Natural killer cell (primary cell): ENCODE measurements at regions not wholly inside any gene's neighbourhood (a gene's known extent, or its start where the extent isn't known, plus 50 kb on each side); places are given as distances from the start of the nearest gene placed in this dataset.
"Not testable (repeated sequence)": the region's sequence is repeated elsewhere in the genome, so short reads cannot be mapped to it uniquely, and the experiment has no call there.

Experiments
- ATAC-seq, 3 donors: fragments of 150-1000 bp in 2 of 3; fragments of 200-7000 bp in 1 of 3; cut with Tn5 transposase; 1 replicate in 1 of 3; 2 replicates in 2 of 3; pipeline ENCODE4 v1.10.0; 2021; ENCODE audit warnings: mild to moderate bottlenecking in 2 of 3, moderate library complexity in 2 of 3
- DNase-seq, 2 donors: peaks; one replicate each; pipeline versions ENCODE4 v3.0.0 to v3.0.0-alpha.2; 2013 to 2021; ENCODE audit warnings: mixed read lengths in 1 of 2
- H3K27ac ChIP-seq: one replicate; pipeline ENCODE4 v1.5.1; 2013; ENCODE audit warnings: mild to moderate bottlenecking, low read length
- H3K27me3 ChIP-seq: one replicate; pipeline ENCODE4 v1.6.1; 2013; ENCODE audit warnings: low read length; ENCODE audit not compliant: control insufficient read depth, insufficient read depth
- H3K36me3 ChIP-seq: one replicate; pipeline ENCODE4 v1.6.1; 2013; ENCODE audit warnings: low read length; ENCODE audit not compliant: control insufficient read depth, insufficient read depth
- H3K4me1 ChIP-seq: one replicate; pipeline ENCODE4 v1.6.1; 2013; ENCODE audit warnings: low read length; ENCODE audit not compliant: control insufficient read depth, insufficient read depth
- H3K4me3 ChIP-seq: one replicate; pipeline ENCODE4 v1.5.1; 2013; ENCODE audit warnings: low read length
- H3K9me3 ChIP-seq: one replicate; pipeline ENCODE4 v1.6.1; 2013; ENCODE audit warnings: low read length; ENCODE audit not compliant: control insufficient read depth, insufficient read depth
- H3K27ac Mint-ChIP-seq, 2 donors: one replicate each; pipeline ENCODE4 v1.8.0; 2022; ENCODE audit warnings: mild to moderate bottlenecking in 2 of 2, mixed read lengths in 2 of 2, moderate library complexity in 1 of 2
- H3K27me3 Mint-ChIP-seq, 2 donors: one replicate each; pipeline ENCODE4 v1.8.0; 2022; ENCODE audit warnings: low read depth in 2 of 2, mixed read lengths in 2 of 2
- H3K36me3 Mint-ChIP-seq: one replicate; pipeline ENCODE4 v1.8.0; 2022; ENCODE audit warnings: mixed read lengths
- H3K4me1 Mint-ChIP-seq, 2 donors: one replicate each; pipeline ENCODE4 v1.8.0; 2022; ENCODE audit warnings: mixed read lengths in 2 of 2
- H3K4me3 Mint-ChIP-seq: one replicate; pipeline ENCODE4 v1.8.0; 2022; ENCODE audit warnings: mild to moderate bottlenecking, moderate library complexity, mixed read lengths
- H3K9me3 Mint-ChIP-seq, 2 donors: one replicate each; pipeline ENCODE4 v1.8.0; 2022; ENCODE audit warnings: mixed read lengths in 2 of 2
- WGBS: methylation state at CpG from one replicate; pipeline ENCODE4 v1.1.7; 2013; ENCODE audit warnings: missing lambda C conversion rate; ENCODE audit not compliant: insufficient coverage; 5-methylcytosine and 5-hydroxymethylcytosine counted together
- intact Hi-C: fragments of 100-400 bp; cut with micrococcal nuclease; formaldehyde crosslinking; loops from one replicate; pipeline ENCODE4 v1.14.2; 2022

GRCh38 chr6:26830992-26831391, 171.4 kb upstream of the ZNF322 start:
- intact Hi-C loops, ATAC-seq: not testable (repeated sequence)

DNA sequence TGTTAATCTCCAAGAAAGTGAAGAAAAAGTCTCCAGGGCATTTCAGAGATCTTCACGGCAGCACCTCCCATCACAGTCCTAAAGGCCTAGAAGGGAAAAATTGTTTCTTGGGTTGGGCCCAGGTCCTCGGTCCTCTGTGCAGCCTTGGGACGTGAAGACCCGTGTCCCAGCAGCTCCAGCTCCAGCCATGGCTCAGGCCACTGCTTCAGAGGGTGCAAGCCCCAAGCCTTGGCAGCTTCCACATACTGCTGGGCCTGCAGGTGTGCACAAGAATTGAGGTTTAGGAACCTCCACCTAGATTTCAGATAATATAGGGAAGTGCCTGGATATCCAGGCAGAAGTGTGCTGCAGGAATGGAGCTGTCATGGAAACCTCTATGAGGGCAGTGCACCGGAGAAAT, 176.2 kb upstream of the ZNF322 start:
- H3K9me3 ChIP-seq, H3K27me3 Mint-ChIP-seq, H3K9me3 Mint-ChIP-seq, H3K36me3 Mint-ChIP-seq, H3K36me3 ChIP-seq, H3K4me1 ChIP-seq, H3K27ac Mint-ChIP-seq, H3K27me3 ChIP-seq, H3K4me3 Mint-ChIP-seq, H3K4me1 Mint-ChIP-seq, ATAC-seq, H3K27ac ChIP-seq, H3K4me3 ChIP-seq, intact Hi-C loops, DNase-seq: not testable (repeated sequence)
- 100% methylated on average over 4 of the region's 5 CpGs for WGBS

More at GRCh38 chr6:26830992-26831391, 171.4 kb upstream of the ZNF322 start:
- H3K27me3 Mint-ChIP-seq, H3K27ac Mint-ChIP-seq, H3K9me3 Mint-ChIP-seq, H3K27me3 ChIP-seq, H3K4me1 Mint-ChIP-seq, H3K27ac ChIP-seq, H3K36me3 ChIP-seq, H3K36me3 Mint-ChIP-seq, H3K4me1 ChIP-seq, H3K9me3 ChIP-seq, H3K4me3 ChIP-seq, H3K4me3 Mint-ChIP-seq: not testable (repeated sequence)
- DNase-seq: peak in 1 of 2 donors; percentile 2
- WGBS: 90% methylated on average over 9 of the region's 9 CpGs

DNA sequence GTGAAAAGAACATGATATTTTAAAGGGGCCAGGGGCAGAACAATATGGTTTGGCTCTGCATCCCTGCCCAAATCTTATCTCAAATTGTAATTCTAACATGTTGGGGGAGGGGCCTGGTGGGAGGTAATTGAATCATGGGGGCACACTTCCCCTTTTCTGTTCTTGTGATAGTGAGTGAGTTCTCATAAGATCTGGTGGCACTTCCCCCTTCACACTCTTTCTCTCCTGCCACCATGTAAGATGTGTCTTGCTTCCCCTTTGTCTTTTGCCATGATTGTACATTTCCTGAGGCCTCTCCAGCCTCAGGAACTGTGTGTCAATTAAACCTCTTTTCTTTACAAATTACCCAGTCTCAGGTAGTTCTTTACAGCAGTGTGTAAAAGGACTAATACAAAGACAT, 177.1 kb upstream of the ZNF322 start:
- DNase-seq, H3K36me3 ChIP-seq, ATAC-seq, intact Hi-C loops, H3K27me3 Mint-ChIP-seq, H3K9me3 Mint-ChIP-seq, H3K4me3 ChIP-seq, H3K27ac Mint-ChIP-seq, H3K27me3 ChIP-seq, H3K4me1 Mint-ChIP-seq, H3K4me1 ChIP-seq, H3K4me3 Mint-ChIP-seq, H3K36me3 Mint-ChIP-seq, H3K27ac ChIP-seq, H3K9me3 ChIP-seq: not testable (repeated sequence)

DNA sequence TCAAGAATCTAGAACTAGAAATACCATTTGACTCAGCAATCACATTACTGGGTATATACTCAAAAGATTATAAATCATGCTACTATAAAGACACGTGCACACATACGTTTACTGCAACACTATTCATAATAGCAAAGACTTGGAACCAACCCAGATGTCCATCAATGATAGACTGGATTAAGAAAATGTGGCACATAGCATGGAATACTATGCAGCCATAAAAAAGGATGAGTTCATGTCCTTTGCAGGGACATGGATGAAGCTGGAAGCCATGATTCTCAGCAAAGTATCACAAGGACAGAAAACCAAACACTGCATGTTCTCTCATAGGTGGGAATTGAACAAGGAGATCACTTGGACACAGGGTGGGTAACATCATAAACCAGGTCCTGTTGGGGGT, 185.3 kb upstream of the ZNF322 start:
- H3K4me1 ChIP-seq, H3K27ac ChIP-seq, intact Hi-C loops, H3K4me3 Mint-ChIP-seq, H3K27ac Mint-ChIP-seq, H3K36me3 ChIP-seq, H3K9me3 Mint-ChIP-seq, DNase-seq, ATAC-seq, H3K27me3 Mint-ChIP-seq, H3K9me3 ChIP-seq, H3K27me3 ChIP-seq, H3K4me3 ChIP-seq, H3K4me1 Mint-ChIP-seq, H3K36me3 Mint-ChIP-seq: not testable (repeated sequence)
- WGBS: 100% methylated on average over 1 of the region's 2 CpGs

DNA sequence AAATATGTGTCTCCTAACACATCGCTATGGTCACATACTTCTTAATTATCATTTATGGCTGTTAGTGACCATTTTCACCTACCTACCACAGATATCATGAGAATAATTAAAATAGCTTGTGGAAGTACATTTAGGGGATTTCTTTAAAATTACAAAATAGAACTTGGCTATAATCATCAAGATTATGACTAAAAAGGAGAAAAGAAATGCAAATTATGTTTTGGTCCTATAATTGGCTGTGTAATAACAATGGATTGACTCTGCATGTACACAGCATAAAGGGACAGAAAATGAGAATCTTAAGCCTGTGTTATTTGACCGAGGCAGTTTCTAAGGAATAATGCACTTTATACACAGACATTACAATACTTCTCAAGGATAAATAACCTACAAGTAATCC, 197.7 kb upstream of the ZNF322 start:
- H3K36me3 ChIP-seq, H3K9me3 Mint-ChIP-seq, H3K27me3 ChIP-seq, H3K4me3 ChIP-seq, H3K4me1 Mint-ChIP-seq, H3K4me3 Mint-ChIP-seq, H3K27ac Mint-ChIP-seq, H3K9me3 ChIP-seq, H3K27me3 Mint-ChIP-seq, ATAC-seq, intact Hi-C loops, DNase-seq, H3K36me3 Mint-ChIP-seq, H3K4me1 ChIP-seq, H3K27ac ChIP-seq: not testable (repeated sequence)
- no CpG with 5 or more reads among the region's 2 CpGs for WGBS

- H3K36me3 ChIP-seq, H3K9me3 ChIP-seq, H3K4me3 ChIP-seq, H3K9me3 Mint-ChIP-seq, H3K4me1 Mint-ChIP-seq, H3K27ac ChIP-seq, intact Hi-C loops, H3K27me3 Mint-ChIP-seq, H3K4me1 ChIP-seq, H3K4me3 Mint-ChIP-seq, H3K27me3 ChIP-seq, H3K36me3 Mint-ChIP-seq, H3K27ac Mint-ChIP-seq, DNase-seq, ATAC-seq: not testable (repeated sequence)
- whole genome bisulfite sequencing: 60% methylated on average over 1 of the region's 5 CpGs
Measured at GRCh38 chr6:26859067-26859770, 199.7 kb upstream of the ZNF322 start.

DNA sequence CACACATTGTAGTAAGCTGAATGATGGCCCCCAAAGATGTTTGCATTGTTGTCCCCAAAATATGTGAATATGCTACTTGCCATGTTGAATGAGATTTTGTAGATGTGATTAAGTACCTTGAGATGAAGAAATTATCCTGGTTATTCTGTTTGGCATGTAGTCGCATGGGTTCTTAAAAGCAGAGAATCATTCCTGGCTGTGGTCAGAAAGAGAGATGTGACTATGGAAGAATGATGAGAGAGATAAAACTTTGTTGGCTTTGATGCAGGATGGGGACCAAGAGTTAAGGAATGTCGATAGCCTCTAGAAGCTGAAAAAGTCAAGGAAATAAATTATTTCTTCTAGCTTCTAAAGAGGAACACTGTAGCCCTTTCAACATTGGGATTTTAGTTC, 200.2 kb upstream of the ZNF322 start:
- H3K4me3 ChIP-seq, H3K9me3 Mint-ChIP-seq, ATAC-seq, intact Hi-C loops, H3K36me3 Mint-ChIP-seq, H3K27me3 Mint-ChIP-seq, H3K27me3 ChIP-seq, DNase-seq, H3K4me1 Mint-ChIP-seq, H3K9me3 ChIP-seq, H3K27ac Mint-ChIP-seq, H3K27ac ChIP-seq, H3K4me3 Mint-ChIP-seq, H3K4me1 ChIP-seq, H3K36me3 ChIP-seq: not testable (repeated sequence)
- WGBS: 95% methylated on average over 1 of the region's 2 CpGs

DNA sequence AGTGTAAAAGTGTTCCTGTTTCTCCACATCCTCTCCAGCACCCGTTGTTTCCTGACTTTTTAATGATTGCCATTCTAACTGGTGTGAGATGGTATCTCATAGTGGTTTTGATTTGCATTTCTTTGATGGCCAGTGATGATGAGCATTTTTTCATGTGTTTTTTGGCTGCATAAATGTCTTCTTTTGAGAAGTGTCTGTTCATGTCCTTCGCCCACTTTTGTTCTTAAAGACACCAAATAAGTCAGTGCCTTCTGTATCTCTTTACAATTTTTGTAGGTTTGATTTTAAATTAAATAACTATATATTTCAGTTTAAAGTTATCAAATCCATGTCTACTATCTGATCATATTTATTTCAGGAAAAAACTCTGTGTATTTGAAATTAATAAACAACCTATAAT, 202.4 kb upstream of the ZNF322 start:
- H3K36me3 Mint-ChIP-seq, H3K27me3 Mint-ChIP-seq, H3K4me3 Mint-ChIP-seq, H3K4me1 ChIP-seq, H3K9me3 ChIP-seq, H3K27ac ChIP-seq, H3K27ac Mint-ChIP-seq, H3K27me3 ChIP-seq, ATAC-seq, DNase-seq, H3K36me3 ChIP-seq, H3K9me3 Mint-ChIP-seq, H3K4me1 Mint-ChIP-seq, H3K4me3 ChIP-seq, intact Hi-C loops: not testable (repeated sequence)
- WGBS: no CpG with 5 or more reads among the region's 2 CpGs
